OCI-LY7 (cell line): ENCODE measurements at regions not wholly inside any gene's neighbourhood (a gene's known extent, or its start where the extent isn't known, plus 50 kb on each side); places are given as distances from the start of the nearest gene placed in this dataset.

Experiments
- CTCF ChIP-seq: fragments of 200-600 bp; sonication (generic); conservative IDR thresholded peaks from 2 replicates; pipeline ENCODE4 v1.5.1; 2014; ENCODE audit warnings: mild to moderate bottlenecking, antibody characterized with exemption, low read length, moderate library complexity, mixed read lengths
- EZH2phosphoT487 ChIP-seq: fragments of 200-600 bp; sonication (generic); IDR thresholded peaks from 2 replicates; pipeline ENCODE4 v1.6.1; 2018; ENCODE audit warnings: low read depth, borderline replicate concordance, mild to moderate bottlenecking, mixed run types, antibody characterized with exemption, low read length, moderate library complexity, mixed read lengths

- TF ChIP-seq CTCF (no peak), EZH2phosphoT487 (no peak)
Observed at GRCh38 chr10:29838539-29838938, 203.8 kb upstream of the SVIL start.
